C4-2B (cell line): ENCODE measurements at regions not wholly inside any gene's neighbourhood (a gene's known extent, or its start where the extent isn't known, plus 50 kb on each side); places are given as distances from the start of the nearest gene placed in this dataset.

Experiments
- H3K27ac ChIP-seq: fragments of 450-650 bp; 2 replicates; pipeline ENCODE4 v1.5.1; 2017
- CTCF ChIP-seq: fragments of 450-650 bp; conservative IDR thresholded peaks from 2 replicates; pipeline ENCODE4 v1.5.1; 2017; ENCODE audit warnings: mild to moderate bottlenecking
- ZFX ChIP-seq: fragments of 450-650 bp; IDR thresholded peaks from 2 replicates; pipeline ENCODE4 v1.6.1; 2017

GRCh38 chr14:84071061-84071460, 1458.9 kb upstream of the FLRT2 start:
- H3K27ac ChIP-seq: no peak overlapping the region
- TF ChIP-seq ZFX (no peak), CTCF (no peak)

GRCh38 chr14:84074626-84075025, 1455.3 kb upstream of the FLRT2 start:
- no peak for TF ChIP-seq CTCF
- TF ChIP-seq ZFX: no peak
- H3K27ac ChIP-seq: no peak overlapping the region

- no peak overlapping the region for H3K27ac ChIP-seq
- TF ChIP-seq ZFX (no peak), CTCF (no peak)
Observed at GRCh38 chr14:84080944-84081343, 1449.0 kb upstream of the FLRT2 start.

- no peak overlapping the region for H3K27ac ChIP-seq
- TF ChIP-seq ZFX (no peak), CTCF (no peak)
Observed at GRCh38 chr14:84084056-84084630, 1445.8 kb upstream of the FLRT2 start.

- no peak for TF ChIP-seq ZFX
- no peak for TF ChIP-seq CTCF
Observed at GRCh38 chr14:84085493-84085892, 1444.5 kb upstream of the FLRT2 start.

GRCh38 chr14:84086714-84087113, 1443.2 kb upstream of the FLRT2 start:
- H3K27ac ChIP-seq: no peak overlapping the region
- no peak for TF ChIP-seq CTCF
- TF ChIP-seq ZFX: no peak

More at GRCh38 chr14:84085493-84085892, 1444.5 kb upstream of the FLRT2 start:
- no peak overlapping the region for H3K27ac ChIP-seq

- no peak overlapping the region for H3K27ac ChIP-seq
- TF ChIP-seq CTCF: no peak
Observed at GRCh38 chr14:84087986-84088531, 1441.9 kb upstream of the FLRT2 start.
